Bronchial epithelial cell (primary cell): ENCODE measurements at regions not wholly inside any gene's neighbourhood (a gene's known extent, or its start where the extent isn't known, plus 50 kb on each side); places are given as distances from the start of the nearest gene placed in this dataset.

Experiments used
- DNase-seq: peaks from one replicate; pipeline ENCODE4 v3.0.0-alpha.2; 2010; ENCODE audit warnings: low read depth
- FAIRE-seq: peaks from 2 replicates; lab custom pipeline; 2011; peaks lifted over from hg19 to GRCh38; lab: Jason Lieb, UNC
- H3K27me3 ChIP-seq: 2 replicates; pipeline ENCODE4 v1.5.1; 2011; ENCODE audit warnings: low read length; ENCODE audit not compliant: control insufficient read depth, insufficient read depth
- H3K36me3 ChIP-seq: 2 replicates; pipeline ENCODE4 v1.5.1; 2011; ENCODE audit warnings: low read length; ENCODE audit not compliant: control insufficient read depth, insufficient read depth
- H3K4me3 ChIP-seq: 2 replicates; pipeline ENCODE4 v1.5.1; 2011; ENCODE audit warnings: mild to moderate bottlenecking, low read depth, low read length, control low read depth
- CTCF ChIP-seq: IDR thresholded peaks from 2 replicates; pipeline ENCODE4 v1.5.1; 2011; ENCODE audit warnings: mild to moderate bottlenecking, moderate library complexity, low read length, control low read depth, inconsistent platforms; ENCODE audit not compliant: insufficient read depth, severe bottlenecking

- FAIRE-seq (no peak), DNase-seq (no peak)
- no peak for TF ChIP-seq CTCF
- no peak overlapping the region for H3K4me3 ChIP-seq
- no peaks in the 10 kb centered on the region for H3K36me3 ChIP-seq
- no peaks in the 10 kb centered on the region for H3K27me3 ChIP-seq
Observed at GRCh38 chr2:41720331-41721251, 327.2 kb upstream of the PKDCC start.

- Histone ChIP-seq H3K4me3 (no peak overlapping the region), H3K27me3 (no peaks in the 10 kb centered on the region), H3K36me3 (no peaks in the 10 kb centered on the region)
- DNase-seq (peak; percentile 89), FAIRE-seq (no peak)
- TF ChIP-seq CTCF = no peak
Observed at GRCh38 chr2:41722668-41723369, 325.0 kb upstream of the PKDCC start.

GRCh38 chr2:41723526-41723925 lies 324.3 kb upstream of the PKDCC start:
- no peak for TF ChIP-seq CTCF
- Histone ChIP-seq H3K27me3 (no peaks in the 10 kb centered on the region), H3K36me3 (no peaks in the 10 kb centered on the region), H3K4me3 (no peak overlapping the region)
- DNase-seq = no peak
- FAIRE-seq = no peak

- FAIRE-seq = no peak
- TF ChIP-seq CTCF = no peak
Observed at GRCh38 chr2:41724465-41724864, 323.4 kb upstream of the PKDCC start.

GRCh38 chr2:41725901-41726300 lies 321.9 kb upstream of the PKDCC start:
- Histone ChIP-seq H3K36me3 (no peaks in the 10 kb centered on the region), H3K4me3 (no peak overlapping the region), H3K27me3 (no peaks in the 10 kb centered on the region)
- DNase-seq = no peak
- no peak for FAIRE-seq
- no peak for TF ChIP-seq CTCF

More at GRCh38 chr2:41724465-41724864, 323.4 kb upstream of the PKDCC start:
- no peak for DNase-seq
- Histone ChIP-seq H3K4me3 (no peak overlapping the region), H3K27me3 (no peaks in the 10 kb centered on the region), H3K36me3 (no peaks in the 10 kb centered on the region)
